ENCODE measurements at regions not wholly inside any gene's neighbourhood (a gene's known extent, or its start where the extent isn't known, plus 50 kb on each side); places are given as distances from the start of the nearest gene placed in this dataset.

DNA sequence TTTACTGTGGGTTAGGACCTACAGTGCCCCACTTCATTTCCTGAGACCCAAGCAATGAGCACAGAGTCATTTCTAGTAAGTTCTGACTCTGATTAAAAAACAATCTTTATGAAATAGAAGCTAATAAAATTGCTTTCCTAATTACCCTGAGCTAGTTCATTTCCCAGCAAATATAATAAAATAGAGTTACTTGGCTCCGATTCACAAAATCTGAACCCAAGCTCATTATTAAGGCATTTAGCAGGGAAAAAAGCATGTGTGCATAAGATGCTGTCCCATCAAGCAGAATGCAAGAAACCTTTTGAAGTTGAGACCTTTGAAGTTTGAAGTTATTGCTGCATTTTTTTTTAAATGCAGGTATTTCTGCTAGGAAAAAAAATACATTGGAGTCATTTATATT, 629.1 kb downstream of the BCL11A start:
- TF ChIP-seq, protein P1, sequence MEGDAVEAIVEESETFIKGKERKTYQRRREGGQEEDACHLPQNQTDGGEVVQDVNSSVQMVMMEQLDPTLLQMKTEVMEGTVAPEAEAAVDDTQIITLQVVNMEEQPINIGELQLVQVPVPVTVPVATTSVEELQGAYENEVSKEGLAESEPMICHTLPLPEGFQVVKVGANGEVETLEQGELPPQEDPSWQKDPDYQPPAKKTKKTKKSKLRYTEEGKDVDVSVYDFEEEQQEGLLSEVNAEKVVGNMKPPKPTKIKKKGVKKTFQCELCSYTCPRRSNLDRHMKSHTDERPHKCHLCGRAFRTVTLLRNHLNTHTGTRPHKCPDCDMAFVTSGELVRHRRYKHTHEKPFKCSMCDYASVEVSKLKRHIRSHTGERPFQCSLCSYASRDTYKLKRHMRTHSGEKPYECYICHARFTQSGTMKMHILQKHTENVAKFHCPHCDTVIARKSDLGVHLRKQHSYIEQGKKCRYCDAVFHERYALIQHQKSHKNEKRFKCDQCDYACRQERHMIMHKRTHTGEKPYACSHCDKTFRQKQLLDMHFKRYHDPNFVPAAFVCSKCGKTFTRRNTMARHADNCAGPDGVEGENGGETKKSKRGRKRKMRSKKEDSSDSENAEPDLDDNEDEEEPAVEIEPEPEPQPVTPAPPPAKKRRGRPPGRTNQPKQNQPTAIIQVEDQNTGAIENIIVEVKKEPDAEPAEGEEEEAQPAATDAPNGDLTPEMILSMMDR (IDR thresholded peaks at IDR 0.05), result no peak
- TF ChIP-seq EZH2 (IDR thresholded peaks at IDR 0.05; ENCODE audit: borderline replicate concordance, insufficient read depth, low read depth, low read length, poor library complexity, severe bottlenecking), result no peak
